Adipocyte (in vitro differentiated cells): ENCODE measurements at regions not wholly inside any gene's neighbourhood (a gene's known extent, or its start where the extent isn't known, plus 50 kb on each side); places are given as distances from the start of the nearest gene placed in this dataset.

ENCODE experiments used
- DNase-seq: peaks from one replicate; pipeline ENCODE4 v3.0.0-alpha.2; 2015; ENCODE audit warnings: low read depth
- H3K27me3 ChIP-seq: replicated peaks from 2 replicates; pipeline ENCODE4 v1.7.0; 2013; ENCODE audit warnings: mild to moderate bottlenecking, low read length, moderate library complexity; ENCODE audit not compliant: control insufficient read depth, insufficient read depth
- H3K36me3 ChIP-seq: 2 replicates; pipeline ENCODE4 v1.7.0; 2013; ENCODE audit warnings: low read length, mild to moderate bottlenecking, moderate library complexity; ENCODE audit not compliant: control insufficient read depth, insufficient read depth, severe bottlenecking
- H3K4me1 ChIP-seq: 2 replicates; pipeline ENCODE4 v1.7.0; 2013; ENCODE audit warnings: mild to moderate bottlenecking, low read length, moderate library complexity; ENCODE audit not compliant: control insufficient read depth, insufficient read depth
- H3K4me3 ChIP-seq: 2 replicates; pipeline ENCODE4 v1.7.0; 2013; ENCODE audit warnings: mild to moderate bottlenecking, low read length, moderate library complexity
- H3K9ac ChIP-seq: 2 replicates; pipeline ENCODE4 v1.7.0; 2013; ENCODE audit warnings: mild to moderate bottlenecking, low read length, moderate library complexity
- H3K9me3 ChIP-seq: 2 replicates; pipeline ENCODE4 v1.7.0; 2013; ENCODE audit warnings: mild to moderate bottlenecking, low read length, moderate library complexity; ENCODE audit not compliant: control insufficient read depth

DNA sequence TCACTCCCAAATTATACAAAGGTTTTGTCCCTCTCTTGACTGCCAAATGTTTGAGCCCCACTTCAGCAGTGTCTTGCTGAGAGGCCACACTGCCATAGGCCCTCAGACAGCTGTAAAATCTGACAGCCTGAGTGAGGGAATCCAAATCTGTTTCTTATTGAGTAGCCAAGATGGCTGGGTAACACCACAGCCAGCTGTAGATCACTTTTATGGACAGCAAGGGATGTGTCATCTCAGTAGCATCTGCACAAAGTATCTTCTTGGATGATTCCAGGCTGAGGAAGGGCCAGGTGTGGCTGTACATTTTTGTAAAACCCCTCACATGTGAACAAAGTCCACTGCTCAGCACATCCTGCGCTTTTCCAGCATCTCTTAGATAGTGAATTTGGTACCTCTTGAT, 237.0 kb upstream of the LRTM1 start:
- H3K27me3 ChIP-seq: no peaks in the 10 kb centered on the region
- no peak for DNase-seq
- H3K4me1 ChIP-seq: peaks cover 44% of the 10 kb centered on the region
- no peak overlapping the region for H3K4me3 ChIP-seq
- H3K9ac ChIP-seq: no peak overlapping the region
- H3K9me3 ChIP-seq: no peaks in the 10 kb centered on the region
- H3K36me3 ChIP-seq: no peaks in the 10 kb centered on the region

DNA sequence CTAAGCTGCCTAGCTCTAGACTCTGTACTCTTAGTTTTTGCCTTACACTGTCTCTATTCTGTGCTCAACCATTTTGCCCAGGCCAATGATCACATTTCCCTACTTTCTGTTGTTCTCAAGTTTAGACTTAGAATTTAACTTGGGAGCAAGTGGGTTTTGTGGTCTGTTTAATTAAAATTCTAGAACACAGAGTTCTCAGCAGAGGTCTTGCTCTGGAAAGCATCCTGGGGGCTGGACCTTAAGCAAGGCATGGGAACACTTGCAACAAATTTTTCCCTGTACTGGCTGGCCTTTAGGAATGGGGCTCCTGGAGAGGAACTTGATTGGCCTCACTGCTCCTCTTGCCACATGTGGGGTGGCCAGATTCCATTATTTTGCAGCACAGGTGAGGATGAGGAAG, 236.3 kb upstream of the LRTM1 start:
- Histone ChIP-seq H3K36me3 (no peaks in the 10 kb centered on the region), H3K9ac (no peak overlapping the region), H3K27me3 (no peaks in the 10 kb centered on the region), H3K4me3 (no peak overlapping the region), H3K9me3 (no peaks in the 10 kb centered on the region), H3K4me1 (peaks cover 45% of the 10 kb centered on the region)
- peak; percentile 41 for DNase-seq

DNA sequence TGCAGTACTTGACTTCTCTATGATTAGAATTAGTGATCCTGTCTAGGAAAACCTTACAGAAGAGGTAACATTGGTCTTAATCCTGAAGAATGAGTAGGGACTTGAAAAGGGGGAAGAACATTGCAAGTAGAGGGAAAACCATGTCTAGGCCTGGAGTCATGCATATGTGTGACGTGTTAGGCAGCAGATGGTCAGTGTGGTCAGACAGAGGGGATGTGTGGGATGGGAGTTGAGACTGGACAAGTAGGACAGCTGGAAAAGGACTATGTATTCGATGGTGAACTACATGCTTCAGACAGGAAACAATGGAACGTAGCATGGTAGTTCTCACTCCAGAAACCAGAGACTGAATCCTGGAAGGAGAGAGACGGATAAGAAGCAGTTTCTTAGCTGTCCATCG, 235.6 kb upstream of the LRTM1 start:
- H3K27me3 ChIP-seq: no peaks in the 10 kb centered on the region
- no peaks in the 10 kb centered on the region for H3K36me3 ChIP-seq
- no peaks in the 10 kb centered on the region for H3K9me3 ChIP-seq
- H3K4me3 ChIP-seq: no peak overlapping the region
- H3K9ac ChIP-seq: no peak overlapping the region
- DNase-seq: no peak
- H3K4me1 ChIP-seq: peaks cover 45% of the 10 kb centered on the region

DNA sequence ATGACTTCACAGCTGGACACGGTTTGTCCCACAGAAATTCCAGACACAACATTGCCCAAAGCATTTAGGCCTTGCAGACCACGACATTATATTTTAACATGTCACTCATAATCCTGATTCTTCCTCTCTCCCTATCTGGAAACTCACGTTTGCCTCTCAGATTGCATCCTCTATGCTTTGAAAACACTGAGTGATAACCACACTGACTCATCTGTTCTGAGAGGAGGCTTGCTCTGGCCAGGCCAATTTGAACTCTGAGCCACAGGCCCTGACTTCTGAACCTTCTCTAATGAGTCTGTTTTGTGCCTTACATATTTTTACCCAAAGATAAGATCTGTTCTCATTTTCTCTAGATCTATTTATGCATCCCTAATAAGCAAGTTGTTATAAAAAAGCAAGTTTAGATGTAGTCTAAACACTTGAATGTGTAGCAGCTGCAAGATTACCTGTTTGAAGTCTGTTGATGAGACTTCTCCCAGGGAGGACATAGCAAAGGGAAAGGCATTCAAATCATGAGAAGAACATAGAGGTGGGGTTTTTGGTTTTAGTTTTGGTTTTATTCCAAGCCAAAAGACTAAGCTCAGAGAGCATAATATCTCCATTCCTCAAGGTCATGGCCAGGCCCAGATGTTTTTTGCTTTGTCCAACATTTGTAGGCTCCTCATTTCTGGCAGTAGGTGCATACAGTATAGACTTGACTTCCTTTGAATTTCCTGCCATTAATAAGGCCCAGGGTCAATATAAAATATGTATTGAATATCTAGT, 234.4 kb upstream of the LRTM1 start:
- DNase-seq: peak; percentile 54
- H3K27me3 ChIP-seq: no peaks in the 10 kb centered on the region
- H3K9ac ChIP-seq: no peak overlapping the region
- no peaks in the 10 kb centered on the region for H3K36me3 ChIP-seq
- no peak overlapping the region for H3K4me3 ChIP-seq
- H3K9me3 ChIP-seq: no peaks in the 10 kb centered on the region
- peaks cover 45% of the 10 kb centered on the region for H3K4me1 ChIP-seq

DNA sequence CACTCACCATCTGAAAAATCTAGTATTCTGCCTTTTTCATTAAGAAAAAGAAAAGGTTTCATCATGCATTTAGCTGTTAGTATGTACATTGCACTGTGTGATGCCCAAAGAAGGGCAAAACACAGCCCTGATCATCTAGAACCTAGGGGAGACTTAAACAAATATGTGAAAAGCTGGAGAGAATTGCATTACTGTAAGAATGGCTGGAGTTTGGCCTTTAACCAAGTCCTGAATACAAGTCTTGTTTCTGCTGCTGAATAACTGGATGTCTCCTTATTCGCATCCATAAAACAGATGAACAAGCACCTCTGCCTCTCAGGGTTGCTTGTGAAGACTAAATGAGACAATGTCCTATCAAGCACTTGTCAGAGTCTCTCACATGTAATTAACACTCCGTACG, 233.4 kb upstream of the LRTM1 start:
- no peak overlapping the region for H3K4me3 ChIP-seq
- H3K36me3 ChIP-seq: no peaks in the 10 kb centered on the region
- no peaks in the 10 kb centered on the region for H3K27me3 ChIP-seq
- DNase-seq: no peak
- H3K4me1 ChIP-seq: peaks cover 45% of the 10 kb centered on the region
- H3K9ac ChIP-seq: peak overlapping the region; percentile 5
- no peaks in the 10 kb centered on the region for H3K9me3 ChIP-seq

DNA sequence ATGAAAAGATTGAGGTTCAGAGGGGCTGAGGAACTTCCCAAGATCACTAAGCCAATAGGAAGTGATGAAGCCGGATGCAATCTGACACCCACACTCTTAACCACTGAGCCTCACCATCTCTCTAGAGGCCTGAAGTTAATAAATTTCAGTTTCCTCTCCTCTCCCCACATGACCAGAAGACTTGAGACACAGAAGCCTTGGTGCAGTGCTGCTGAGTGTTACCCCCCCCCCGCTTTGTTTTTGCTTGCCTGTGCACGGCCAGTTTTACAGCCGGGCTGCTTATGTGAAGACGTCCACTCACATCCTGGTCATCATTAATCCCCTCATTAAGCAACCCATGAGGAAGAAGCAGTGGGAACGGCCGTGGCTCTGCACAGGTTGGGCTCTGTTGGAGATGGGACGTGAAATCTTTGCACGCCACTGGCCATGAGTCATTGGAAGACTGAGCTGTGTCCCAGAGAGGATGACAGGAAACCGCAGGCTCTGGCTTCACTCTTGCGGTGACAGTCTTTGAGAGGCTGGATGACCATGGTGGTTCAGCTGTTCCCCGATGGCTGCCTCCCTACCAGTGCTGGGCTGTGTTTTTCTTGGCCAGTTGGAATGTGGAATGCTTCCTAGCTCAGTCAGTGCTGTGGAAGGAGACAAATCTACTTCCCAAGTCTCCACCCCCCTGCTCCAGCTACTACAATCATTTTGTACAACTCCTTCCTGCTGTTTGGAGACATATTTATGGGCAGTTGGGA, 232.6 kb upstream of the LRTM1 start:
- no peaks in the 10 kb centered on the region for H3K36me3 ChIP-seq
- no peaks in the 10 kb centered on the region for H3K9me3 ChIP-seq
- no peak overlapping the region for H3K9ac ChIP-seq
- H3K4me1 ChIP-seq: peaks cover 45% of the 10 kb centered on the region
- DNase-seq: peak; percentile 87
- no peaks in the 10 kb centered on the region for H3K27me3 ChIP-seq
- no peak overlapping the region for H3K4me3 ChIP-seq

DNA sequence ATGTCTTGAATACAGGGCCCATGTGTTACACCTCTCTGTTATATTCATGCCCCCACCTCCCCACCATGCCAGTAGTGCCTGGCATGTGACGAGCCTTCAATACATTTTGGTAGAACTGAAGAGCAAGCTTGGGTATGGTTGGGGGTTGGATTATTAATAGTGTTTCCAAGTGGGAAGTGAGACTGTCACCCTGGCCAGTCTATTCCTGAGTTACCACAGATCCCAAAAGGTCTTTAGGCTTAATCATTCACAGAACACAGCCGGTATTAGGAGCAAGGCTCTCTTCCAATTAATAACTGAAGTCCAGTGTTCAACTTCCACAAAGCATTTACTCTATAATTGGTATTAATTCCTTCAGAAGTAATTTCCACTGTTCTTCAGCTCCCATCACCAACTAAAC, 231.9 kb upstream of the LRTM1 start:
- no peaks in the 10 kb centered on the region for H3K9me3 ChIP-seq
- peaks cover 4% of the 10 kb centered on the region for H3K27me3 ChIP-seq
- no peak overlapping the region for H3K9ac ChIP-seq
- H3K4me3 ChIP-seq: no peak overlapping the region
- no peaks in the 10 kb centered on the region for H3K36me3 ChIP-seq
- peaks cover 45% of the 10 kb centered on the region for H3K4me1 ChIP-seq
- no peak for DNase-seq

DNA sequence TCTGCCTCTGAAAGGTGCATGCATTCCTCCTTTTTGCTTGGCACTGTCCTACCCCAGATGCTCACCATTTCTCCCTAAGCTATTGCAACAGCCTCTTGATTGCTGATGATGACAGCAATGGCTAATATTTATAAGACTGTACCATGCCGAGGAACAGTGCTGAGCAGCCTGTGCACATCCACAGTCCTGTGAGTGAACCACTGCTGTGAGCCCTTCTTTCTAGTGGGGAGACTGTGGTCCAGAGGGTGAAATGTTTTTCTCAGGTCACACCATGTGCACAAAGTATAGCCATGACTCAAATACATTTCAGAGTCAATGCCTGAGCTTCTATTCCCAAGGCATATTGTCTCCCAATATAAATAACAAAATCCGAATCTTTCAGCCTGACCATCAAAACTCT, 231.2 kb upstream of the LRTM1 start:
- H3K9me3 ChIP-seq: no peaks in the 10 kb centered on the region

DNA sequence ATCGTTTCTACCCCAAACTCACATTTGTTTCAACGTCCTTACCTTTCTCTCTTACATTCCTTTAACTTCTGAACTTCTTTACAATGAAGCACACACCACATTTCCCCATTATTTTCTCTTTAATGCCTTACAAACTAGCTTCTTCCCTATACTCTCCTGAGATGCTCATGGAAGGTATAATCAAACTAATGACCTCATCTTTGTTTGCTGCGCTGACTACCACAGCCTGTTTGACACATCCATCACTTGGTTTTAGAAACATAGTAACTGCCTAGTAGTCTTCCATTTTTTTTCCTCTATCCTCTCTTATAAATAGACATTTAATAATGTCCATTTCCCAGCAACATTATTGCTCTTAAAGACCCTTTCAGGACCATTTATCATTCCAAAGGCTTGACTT, 230.5 kb upstream of the LRTM1 start:
- Histone ChIP-seq H3K36me3 (no peaks in the 10 kb centered on the region), H3K9ac (no peak overlapping the region), H3K4me1 (peaks cover 32% of the 10 kb centered on the region), H3K27me3 (peaks cover 9% of the 10 kb centered on the region), H3K4me3 (no peak overlapping the region), H3K9me3 (no peaks in the 10 kb centered on the region)
- no peak for DNase-seq

More for the DNA sequence above, 231.2 kb upstream of the LRTM1 start:
- no peak for DNase-seq
- H3K4me1 ChIP-seq: peaks cover 38% of the 10 kb centered on the region
- no peak overlapping the region for H3K4me3 ChIP-seq
- H3K9ac ChIP-seq: no peak overlapping the region
- no peaks in the 10 kb centered on the region for H3K36me3 ChIP-seq
- peaks cover 4% of the 10 kb centered on the region for H3K27me3 ChIP-seq

DNA sequence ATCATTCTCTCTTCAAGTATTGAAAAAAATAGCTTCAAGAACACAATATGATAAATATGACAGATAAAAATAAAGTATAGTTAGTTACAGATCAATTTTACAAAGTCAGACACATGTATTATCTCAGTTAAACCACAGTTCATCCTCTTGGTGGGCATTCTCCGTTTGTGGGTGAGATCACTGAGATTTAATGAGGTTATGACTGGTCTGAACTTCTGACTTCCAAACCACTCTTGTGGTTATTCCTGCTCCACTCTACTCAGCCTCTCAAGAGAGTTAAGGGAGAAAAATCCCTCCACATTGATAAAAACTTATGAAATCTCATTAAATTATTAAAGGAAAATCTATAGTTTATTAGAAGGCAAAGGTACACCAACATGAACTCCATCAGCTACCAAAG, 229.9 kb upstream of the LRTM1 start:
- Histone ChIP-seq H3K27me3 (peaks cover 12% of the 10 kb centered on the region), H3K36me3 (no peaks in the 10 kb centered on the region), H3K4me3 (no peak overlapping the region), H3K9ac (no peak overlapping the region), H3K9me3 (no peaks in the 10 kb centered on the region), H3K4me1 (peaks cover 26% of the 10 kb centered on the region)
- no peak for DNase-seq

DNA sequence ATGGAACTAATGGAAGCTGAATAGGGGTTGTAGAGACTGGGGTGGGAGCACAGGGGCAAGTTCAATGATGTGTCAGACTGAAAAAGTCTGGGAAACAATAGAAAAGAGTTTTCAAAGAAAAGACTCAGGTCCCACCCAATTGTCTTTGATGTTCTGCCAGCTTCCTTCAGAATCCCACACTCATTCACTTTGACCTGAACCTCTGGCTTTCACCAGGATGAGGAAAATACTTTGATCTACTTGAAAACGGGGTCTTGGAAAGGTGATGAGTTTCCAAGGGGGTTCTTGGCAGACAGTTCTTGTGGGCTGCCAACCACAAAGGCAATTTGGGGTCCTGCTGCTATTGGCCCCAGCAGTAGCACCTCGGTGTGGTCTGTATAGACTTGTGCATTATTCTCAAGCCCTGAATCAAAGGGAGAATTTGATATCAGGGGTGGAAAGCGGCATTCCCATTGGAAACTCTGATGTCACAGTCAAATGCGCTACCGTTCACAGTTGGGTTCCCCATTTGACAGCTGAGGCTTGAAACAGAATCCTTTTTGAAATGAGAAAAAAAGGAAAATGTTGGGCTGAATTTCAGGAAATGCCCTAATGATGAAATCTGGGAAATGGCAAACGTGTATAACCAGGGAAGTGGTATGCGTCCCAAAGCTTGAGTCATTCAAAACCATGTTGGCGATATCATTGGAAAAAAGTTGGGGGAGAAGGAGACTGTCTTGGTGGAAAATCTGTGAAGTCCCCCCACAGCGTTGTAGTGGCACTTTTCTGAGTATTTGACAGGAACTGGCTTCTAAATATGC, 229.2 kb upstream of the LRTM1 start:
- DNase-seq: no peak
- Histone ChIP-seq H3K9ac (no peak overlapping the region), H3K36me3 (no peaks in the 10 kb centered on the region), H3K27me3 (peaks cover 15% of the 10 kb centered on the region), H3K9me3 (no peaks in the 10 kb centered on the region), H3K4me3 (no peak overlapping the region), H3K4me1 (peaks cover 19% of the 10 kb centered on the region)
